Small intestine (tissue), 7 donors: ENCODE measurements at regions not wholly inside any gene's neighbourhood (a gene's known extent, or its start where the extent isn't known, plus 50 kb on each side); places are given as distances from the start of the nearest gene placed in this dataset.

Experiments used
- DNase-seq, 2 donors: peaks; one replicate each; pipeline versions ENCODE4 v3.0.0 to v3.0.0-alpha.2; 2013
- FAIRE-seq: peaks from 2 replicates; lab custom pipeline; 2012; peaks lifted over from hg19 to GRCh38; lab: Jason Lieb, UNC
- H3K27ac ChIP-seq, 3 donors: one replicate each; pipeline ENCODE4 v1.5.1; 2013; ENCODE audit warnings: low read length in 2 of 3, mild to moderate bottlenecking in 2 of 3, control low read depth in 1 of 3, inconsistent platforms in 1 of 3, low read depth in 1 of 3, moderate library complexity in 1 of 3
- H3K27me3 ChIP-seq, 3 donors: one replicate each; pipeline ENCODE4 v1.6.1; 2013; ENCODE audit warnings: low read length in 3 of 3, inconsistent platforms in 1 of 3; ENCODE audit not compliant: control insufficient read depth in 3 of 3, insufficient read depth in 3 of 3
- H3K36me3 ChIP-seq, 3 donors: one replicate each; pipeline ENCODE4 v1.6.1; 2013; ENCODE audit warnings: low read length in 3 of 3, inconsistent platforms in 1 of 3, low read depth in 1 of 3, mild to moderate bottlenecking in 1 of 3, moderate library complexity in 1 of 3; ENCODE audit not compliant: control insufficient read depth in 3 of 3, insufficient read depth in 2 of 3
- H3K4me1 ChIP-seq, 3 donors: one replicate each; pipeline ENCODE4 v1.6.1; 2013; ENCODE audit warnings: low read length in 2 of 3, inconsistent platforms in 1 of 3, low read depth in 1 of 3, mild to moderate bottlenecking in 1 of 3, moderate library complexity in 1 of 3; ENCODE audit not compliant: control insufficient read depth in 3 of 3, insufficient read depth in 2 of 3
- H3K4me3 ChIP-seq, 3 donors: one replicate each; pipeline ENCODE4 v1.5.1; 2013; ENCODE audit warnings: low read length in 3 of 3, control low read depth in 1 of 3, inconsistent platforms in 1 of 3, low read depth in 1 of 3, mild to moderate bottlenecking in 1 of 3, moderate library complexity in 1 of 3
- H3K9me3 ChIP-seq, 2 donors: one replicate each; pipeline ENCODE4 v1.6.1; 2013; ENCODE audit warnings: low read depth in 1 of 2, low read length in 1 of 2; ENCODE audit not compliant: control insufficient read depth in 2 of 2, insufficient read depth in 1 of 2
- WGBS, 3 donors: extraction: QIAGEN DNeasy Blood & Tissue Kit; methylation state at CpG; one replicate each; pipeline ENCODE4 v1.1.7; 2013; 5-methylcytosine and 5-hydroxymethylcytosine counted together
- donor health status: healthy with polysubstance abuse.
- donor health status: control.
- donor health status: control.
- donor health status: Bipolar disorder and iron deficiency.
- donor health status: healthy.

GRCh38 chr5:89280103-89281037 lies 397.4 kb upstream of the MEF2C start:
- WGBS, 3 donors = 53 to 55% (median 55%) methylated on average over 2 of the region's 2 CpGs
- Histone ChIP-seq H3K4me3 (no peak overlapping the region), H3K27me3 (no peaks in the 10 kb centered on the region), H3K4me1 (no peaks in the 10 kb centered on the region), H3K9me3 (no peaks in the 10 kb centered on the region), H3K36me3 (no peaks in the 10 kb centered on the region), H3K27ac (no peak overlapping the region)
- DNase-seq (no peak), FAIRE-seq (no peak)

GRCh38 chr5:89279391-89280036 lies 396.5 kb upstream of the MEF2C start:
- H3K9me3 ChIP-seq = no peaks in the 10 kb centered on the region
- H3K36me3 ChIP-seq = no peaks in the 10 kb centered on the region
- no peak overlapping the region for H3K27ac ChIP-seq
- no peaks in the 10 kb centered on the region for H3K27me3 ChIP-seq
- FAIRE-seq = no peak
- no peak for DNase-seq
- H3K4me1 ChIP-seq = no peaks in the 10 kb centered on the region
- no peak overlapping the region for H3K4me3 ChIP-seq
- WGBS, 3 donors = 79 to 87% (median 81%) methylated on average over 5 of the region's 5 CpGs

- H3K27ac ChIP-seq = no peak overlapping the region
- no peak overlapping the region for H3K4me3 ChIP-seq
- no peaks in the 10 kb centered on the region for H3K4me1 ChIP-seq
- FAIRE-seq (no peak), DNase-seq (no peak)
- no peaks in the 10 kb centered on the region for H3K9me3 ChIP-seq
- H3K36me3 ChIP-seq = no peaks in the 10 kb centered on the region
- no peaks in the 10 kb centered on the region for H3K27me3 ChIP-seq
- WGBS, 3 donors = 83 to 92% (median 88%) methylated on average over 4 of the region's 4 CpGs
Observed at GRCh38 chr5:89277816-89278215, 394.8 kb upstream of the MEF2C start.

- Histone ChIP-seq H3K36me3 (no peaks in the 10 kb centered on the region), H3K4me1 (no peaks in the 10 kb centered on the region), H3K27me3 (no peaks in the 10 kb centered on the region), H3K4me3 (no peak overlapping the region), H3K9me3 (no peaks in the 10 kb centered on the region), H3K27ac (no peak overlapping the region)
- no peak for FAIRE-seq
- WGBS, 3 donors = 73 to 81% (median 76%) methylated on average over 1 of the region's 1 CpG
- no peak for DNase-seq
Observed at GRCh38 chr5:89276566-89277305, 393.8 kb upstream of the MEF2C start.

- H3K4me3 ChIP-seq = no peak overlapping the region
- H3K4me1 ChIP-seq = no peaks in the 10 kb centered on the region
- FAIRE-seq (no peak), DNase-seq (no peak)
- no peaks in the 10 kb centered on the region for H3K9me3 ChIP-seq
- 58 to 71% (median 65%) methylated on average over 4 of the region's 4 CpGs for WGBS, 3 donors
- no peak overlapping the region for H3K27ac ChIP-seq
- H3K36me3 ChIP-seq = no peaks in the 10 kb centered on the region
- no peaks in the 10 kb centered on the region for H3K27me3 ChIP-seq
Observed at GRCh38 chr5:89275066-89275855, 392.3 kb upstream of the MEF2C start.

- Histone ChIP-seq H3K27me3 (no peaks in the 10 kb centered on the region), H3K4me3 (no peak overlapping the region), H3K4me1 (no peaks in the 10 kb centered on the region), H3K9me3 (no peaks in the 10 kb centered on the region), H3K36me3 (no peaks in the 10 kb centered on the region), H3K27ac (no peak overlapping the region)
- 86 to 89% (median 88%) methylated on average over 7 of the region's 7 CpGs for WGBS, 3 donors
- DNase-seq (no peak), FAIRE-seq (no peak)
Observed at GRCh38 chr5:89273289-89273688, 390.3 kb upstream of the MEF2C start.

GRCh38 chr5:89270901-89271300 lies 387.9 kb upstream of the MEF2C start:
- H3K36me3 ChIP-seq = no peaks in the 10 kb centered on the region
- WGBS, 3 donors = 74 to 84% (median 83%) methylated on average over 5 of the region's 5 CpGs
- H3K9me3 ChIP-seq = no peaks in the 10 kb centered on the region
- H3K27me3 ChIP-seq = no peaks in the 10 kb centered on the region
- H3K4me1 ChIP-seq = no peaks in the 10 kb centered on the region
- peak overlapping the region in 1 of 3 donors; percentile 41 for H3K27ac ChIP-seq
- no peak for DNase-seq
- H3K4me3 ChIP-seq = no peak overlapping the region
- FAIRE-seq = no peak

- DNase-seq (no peak), FAIRE-seq (no peak)
- H3K27ac ChIP-seq = no peak overlapping the region
- WGBS, 3 donors = 76 to 92% (median 79%) methylated on average over 6 of the region's 6 CpGs
- H3K27me3 ChIP-seq = no peaks in the 10 kb centered on the region
- no peaks in the 10 kb centered on the region for H3K9me3 ChIP-seq
- H3K4me1 ChIP-seq = no peaks in the 10 kb centered on the region
- H3K36me3 ChIP-seq = no peaks in the 10 kb centered on the region
- no peak overlapping the region for H3K4me3 ChIP-seq
Observed at GRCh38 chr5:89269721-89270120, 386.7 kb upstream of the MEF2C start.
